GM12872 (cell line): ENCODE measurements at regions not wholly inside any gene's neighbourhood (a gene's known extent, or its start where the extent isn't known, plus 50 kb on each side); places are given as distances from the start of the nearest gene placed in this dataset.

ENCODE experiments used
- TF ChIP-seq, protein P1 (sequence below): IDR thresholded peaks from 3 replicates; pipeline ENCODE4 v1.5.1; 2011; ENCODE audit warnings: low read depth, mild to moderate bottlenecking, low read length, moderate library complexity; ENCODE audit not compliant: insufficient read depth

GRCh38 chr10:59104186-59104585 is 72.3 kb upstream of the PHYHIPL start:
- TF ChIP-seq, protein P1, sequence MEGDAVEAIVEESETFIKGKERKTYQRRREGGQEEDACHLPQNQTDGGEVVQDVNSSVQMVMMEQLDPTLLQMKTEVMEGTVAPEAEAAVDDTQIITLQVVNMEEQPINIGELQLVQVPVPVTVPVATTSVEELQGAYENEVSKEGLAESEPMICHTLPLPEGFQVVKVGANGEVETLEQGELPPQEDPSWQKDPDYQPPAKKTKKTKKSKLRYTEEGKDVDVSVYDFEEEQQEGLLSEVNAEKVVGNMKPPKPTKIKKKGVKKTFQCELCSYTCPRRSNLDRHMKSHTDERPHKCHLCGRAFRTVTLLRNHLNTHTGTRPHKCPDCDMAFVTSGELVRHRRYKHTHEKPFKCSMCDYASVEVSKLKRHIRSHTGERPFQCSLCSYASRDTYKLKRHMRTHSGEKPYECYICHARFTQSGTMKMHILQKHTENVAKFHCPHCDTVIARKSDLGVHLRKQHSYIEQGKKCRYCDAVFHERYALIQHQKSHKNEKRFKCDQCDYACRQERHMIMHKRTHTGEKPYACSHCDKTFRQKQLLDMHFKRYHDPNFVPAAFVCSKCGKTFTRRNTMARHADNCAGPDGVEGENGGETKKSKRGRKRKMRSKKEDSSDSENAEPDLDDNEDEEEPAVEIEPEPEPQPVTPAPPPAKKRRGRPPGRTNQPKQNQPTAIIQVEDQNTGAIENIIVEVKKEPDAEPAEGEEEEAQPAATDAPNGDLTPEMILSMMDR: no peak

- TF ChIP-seq, protein P1: no peak
Measured at GRCh38 chr10:59106441-59106840, 70.0 kb upstream of the PHYHIPL start.

DNA sequence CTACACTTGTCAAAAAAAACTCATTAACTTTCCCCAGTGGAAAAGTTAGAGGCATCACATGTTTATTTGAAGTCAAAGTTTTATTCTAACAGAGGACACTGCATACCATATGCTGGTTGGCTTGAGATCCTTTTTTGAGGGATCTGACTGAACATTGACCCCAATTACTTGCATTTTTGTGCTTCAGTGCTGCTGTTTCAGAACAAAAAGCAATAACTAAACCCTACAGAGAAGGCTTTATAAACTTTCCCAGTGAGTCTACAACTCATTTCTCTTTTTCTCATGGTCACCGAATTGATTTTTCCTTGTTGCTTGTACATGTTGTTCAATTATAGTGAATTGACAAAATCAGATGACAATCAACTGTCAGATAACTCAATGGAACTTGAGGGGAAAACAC is 69.3 kb upstream of the PHYHIPL start:
- TF ChIP-seq, protein P1: no peak

GRCh38 chr10:59108296-59108870 is 68.1 kb upstream of the PHYHIPL start:
- TF ChIP-seq, protein P1: no peak

DNA sequence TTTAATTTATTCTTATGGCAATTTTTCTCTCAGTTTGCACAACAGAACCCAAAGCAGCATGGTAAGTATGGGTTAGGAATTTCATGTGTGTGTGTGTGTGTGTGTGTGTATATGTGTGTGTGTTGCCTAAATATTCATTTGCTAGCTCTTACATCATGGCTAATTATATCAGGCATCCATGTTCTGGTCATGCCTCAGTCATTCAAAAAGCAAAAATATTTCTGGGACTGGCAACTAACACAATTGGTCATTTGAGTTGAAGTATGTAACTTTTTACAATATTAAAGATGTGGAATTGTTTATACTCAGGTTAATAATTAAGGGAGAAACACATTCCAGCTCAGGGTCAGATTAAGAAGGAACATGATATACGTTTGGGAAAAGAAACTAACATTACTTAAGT is 67.6 kb upstream of the PHYHIPL start:
- TF ChIP-seq, protein P1: no peak

DNA sequence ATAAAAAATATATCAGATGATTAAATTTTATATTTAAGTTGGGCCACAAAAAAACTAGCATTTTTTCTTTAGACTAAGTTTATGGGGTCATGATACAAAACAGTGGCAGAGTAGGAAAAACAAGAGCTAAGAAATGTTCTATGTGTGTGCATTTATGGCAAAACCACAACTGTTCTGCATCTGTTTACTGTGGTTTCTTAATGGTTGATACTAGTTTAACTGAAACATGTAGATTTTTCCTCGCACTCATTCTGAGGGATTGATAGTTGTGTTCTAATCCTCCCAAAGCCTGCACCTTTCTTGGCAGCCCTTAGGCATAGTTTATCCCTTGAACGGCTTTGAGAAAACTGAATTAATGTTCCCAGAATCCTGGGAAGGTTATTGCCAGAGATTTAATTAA is 66.6 kb upstream of the PHYHIPL start:
- TF ChIP-seq, protein P1: no peak

DNA sequence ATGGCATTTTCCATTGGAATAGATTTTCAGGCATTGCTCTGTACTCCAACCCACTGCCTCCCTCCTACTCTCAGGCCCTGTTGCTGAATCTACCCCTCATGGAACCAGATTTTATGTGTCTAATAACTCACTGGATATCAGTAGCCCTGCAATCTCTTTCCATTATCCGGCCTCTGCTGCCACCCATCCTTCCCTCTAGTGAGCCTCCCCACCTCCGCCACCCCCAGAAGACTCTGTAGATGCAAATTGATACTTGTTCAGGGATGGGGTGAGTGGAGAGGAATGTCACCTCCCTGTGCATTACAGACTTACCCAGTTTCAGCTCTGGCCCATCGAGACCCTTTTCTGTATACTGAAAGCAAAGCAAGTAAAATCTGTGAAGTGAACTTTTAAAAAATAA is 52.3 kb upstream of the PHYHIPL start:
- TF ChIP-seq, protein P1: no peak
